HCT116 (cell line): ENCODE measurements at regions not wholly inside any gene's neighbourhood (a gene's known extent, or its start where the extent isn't known, plus 50 kb on each side); places are given as distances from the start of the nearest gene placed in this dataset.

Experiments used
- ATAC-seq: fragments of 200-7000 bp; cut with Tn5 transposase; 2 replicates; pipeline ENCODE4 v1.9.1; 2020; ENCODE audit warnings: mild to moderate bottlenecking, moderate library complexity
- BruUV-seq: library from RNA; stranded (reverse); fragments of 400-500 nt; replicated peaks from 2 replicates; lab custom pipeline; 2021; lab: Mats Ljungman, UMichigan
- CTCF ChIA-PET: fragments of 300-600 bp; sonication (Branson Sonifier 250); formaldehyde crosslinking; loops from one replicate; lab custom pipeline; 2021; ENCODE audit warnings: antibody characterized with exemption; lab: Charles Lee
- POLR2A ChIA-PET: fragments of 300-600, 350-600 bp; sonication (Branson Sonifier 250); formaldehyde crosslinking; loops from one replicate; lab custom pipeline; 2021; ENCODE audit warnings: antibody characterized with exemption; lab: Charles Lee
- RAD21 ChIA-PET, 2 experiments: fragments of 300-600 bp; sonication (Branson Sonifier 250); formaldehyde crosslinking; loops; one replicate each; lab custom pipeline; 2023; ENCODE audit warnings: low total read pairs in 2 of 2; ENCODE audit not compliant: uncharacterized antibody in 2 of 2, unreplicated experiment in 2 of 2, low non-redundant PET in 1 of 2; lab: Charles Lee
- DNase-seq: peaks from one replicate; pipeline ENCODE4 v3.0.0-alpha.2; 2010; ENCODE audit warnings: low read depth, low spot score
- H2AFZ ChIP-seq: fragments of 200-600 bp; shearing (Covaris generic), sonication (generic); 2 replicates; pipeline ENCODE4 v1.6.1; 2017; ENCODE audit warnings: low read depth, mixed run types, mixed read lengths, antibody characterized with exemption, low read length; ENCODE audit not compliant: poor library complexity, severe bottlenecking
- H3K27ac ChIP-seq: 2 replicates; pipeline ENCODE4 v1.5.1; 2012; ENCODE audit warnings: low read depth, low read length
- H3K27me3 ChIP-seq: fragments of 200-600 bp; sonication (generic); 2 replicates; pipeline ENCODE4 v1.6.1; 2016; ENCODE audit warnings: mixed run types, low read length, mixed read lengths; ENCODE audit not compliant: insufficient read depth
- H3K36me3 ChIP-seq, 2 experiments: fragments of 200-500 bp in 1 of 2; fragments of 200-600 bp in 1 of 2; sonication (Bioruptor generic) in 1 of 2; sonication (generic) in 1 of 2; 2 replicates each; pipeline versions ENCODE4 v1.5.1 to v1.6.1; 2014 to 2016; ENCODE audit warnings: low read length in 2 of 2, inconsistent platforms in 1 of 2, mixed read lengths in 1 of 2, mixed run types in 1 of 2; ENCODE audit not compliant: insufficient read depth in 2 of 2, control insufficient read depth in 1 of 2
- H3K4me1 ChIP-seq, 2 experiments: fragments of 200-600 bp in 1 of 2; sonication (generic) in 1 of 2; 2 replicates each; pipeline versions ENCODE4 v1.5.1 to v1.6.1; 2012 to 2017; ENCODE audit warnings: low read length in 2 of 2, inconsistent platforms in 1 of 2, mild to moderate bottlenecking in 1 of 2, mixed read lengths in 1 of 2, mixed run types in 1 of 2, moderate library complexity in 1 of 2; ENCODE audit not compliant: insufficient read depth in 2 of 2, control insufficient read depth in 1 of 2
- H3K4me2 ChIP-seq: fragments of 200-600 bp; sonication (generic); 2 replicates; pipeline ENCODE4 v1.6.1; 2017; ENCODE audit warnings: mixed run types, low read length, mixed read lengths
- H3K4me3 ChIP-seq, 2 experiments: fragments of 200-600 bp in 1 of 2; sonication (generic) in 1 of 2; replicated peaks in 1 of 2; 2 replicates each; pipeline ENCODE4 v1.5.1; 2011 to 2016; ENCODE audit warnings: low read length in 2 of 2, control low read depth in 1 of 2, low read depth in 1 of 2, mild to moderate bottlenecking in 1 of 2, mixed read lengths in 1 of 2, mixed run types in 1 of 2
- H3K79me2 ChIP-seq: fragments of 200-600 bp; sonication (generic); 2 replicates; pipeline ENCODE4 v1.6.1; 2017; ENCODE audit warnings: mild to moderate bottlenecking, mixed run types, low read length, moderate library complexity, mixed read lengths; ENCODE audit not compliant: insufficient read depth
- H3K9ac ChIP-seq: fragments of 200-600 bp; sonication (generic); 2 replicates; pipeline ENCODE4 v1.6.1; 2016; ENCODE audit warnings: low read length, mixed read lengths
- H3K9me2 ChIP-seq: fragments of 200-600 bp; sonication (generic), shearing (Covaris generic); 2 replicates; pipeline ENCODE4 v1.6.1; 2017; ENCODE audit warnings: mixed run types, mild to moderate bottlenecking, moderate library complexity; ENCODE audit not compliant: insufficient read depth
- H3K9me3 ChIP-seq, 2 experiments: fragments of 200-500 bp in 1 of 2; fragments of 200-600 bp in 1 of 2; sonication (Bioruptor generic) in 1 of 2; sonication (generic) in 1 of 2; 2 replicates each; pipeline ENCODE4 v1.6.1; 2014 to 2017; ENCODE audit warnings: low read length in 2 of 2, mixed read lengths in 2 of 2, inconsistent platforms in 1 of 2, low read depth in 1 of 2, mild to moderate bottlenecking in 1 of 2, mixed run types in 1 of 2, moderate library complexity in 1 of 2; ENCODE audit not compliant: control insufficient read depth in 1 of 2, insufficient read depth in 1 of 2
- H4K20me1 ChIP-seq: fragments of 200-600 bp; sonication (generic), shearing (Covaris generic); 2 replicates; pipeline ENCODE4 v1.6.1; 2017; ENCODE audit warnings: mixed run types, mild to moderate bottlenecking, moderate library complexity; ENCODE audit not compliant: insufficient read depth
- ATF3 ChIP-seq: IDR thresholded peaks from 2 replicates; pipeline ENCODE4 v1.6.1; 2012
- CBX3 ChIP-seq: IDR thresholded peaks from 2 replicates; pipeline ENCODE4 v1.6.1; 2012; ENCODE audit warnings: low read depth
- CEBPB ChIP-seq: IDR thresholded peaks from 2 replicates; pipeline ENCODE4 v1.6.1; 2012; ENCODE audit warnings: low read depth
- EGR1 ChIP-seq: IDR thresholded peaks from 2 replicates; pipeline ENCODE4 v1.6.1; 2012; ENCODE audit warnings: low read depth
- EZH2phosphoT487 ChIP-seq: fragments of 200-600 bp; IDR thresholded peaks from 2 replicates; pipeline ENCODE4 v1.6.1; 2018; ENCODE audit warnings: antibody characterized with exemption, borderline replicate concordance
- FOSL1 ChIP-seq: IDR thresholded peaks from 2 replicates; pipeline ENCODE4 v1.6.1; 2012; ENCODE audit warnings: low read depth
- JUND ChIP-seq: IDR thresholded peaks from 2 replicates; pipeline ENCODE4 v1.6.1; 2012
- POLR2A ChIP-seq: IDR thresholded peaks from 2 replicates; pipeline ENCODE4 v1.7.0; 2011; ENCODE audit warnings: borderline replicate concordance; ENCODE audit not compliant: insufficient read depth, insufficient read length; ENCODE audit errors: extremely low read depth
- RAD21 ChIP-seq: IDR thresholded peaks from 2 replicates; pipeline ENCODE4 v1.6.1; 2012; ENCODE audit warnings: low read depth, mild to moderate bottlenecking
- REST ChIP-seq: IDR thresholded peaks from 2 replicates; pipeline ENCODE4 v1.6.1; 2012; ENCODE audit warnings: low read depth
- SIN3A ChIP-seq: IDR thresholded peaks from 2 replicates; pipeline ENCODE4 v1.6.1; 2012; ENCODE audit warnings: low read depth
- SP1 ChIP-seq: IDR thresholded peaks from 2 replicates; pipeline ENCODE4 v1.6.1; 2012; ENCODE audit warnings: low read depth
- TCF7L2 ChIP-seq: IDR thresholded peaks from 2 replicates; pipeline ENCODE4 v1.7.0; 2011; ENCODE audit warnings: borderline replicate concordance, inconsistent platforms; ENCODE audit not compliant: insufficient read depth, insufficient read length; ENCODE audit errors: extremely low read depth
- YY1 ChIP-seq: IDR thresholded peaks from 2 replicates; pipeline ENCODE4 v1.6.1; 2011; ENCODE audit warnings: low read length, low read depth, moderate library complexity, mild to moderate bottlenecking; ENCODE audit not compliant: insufficient replicate concordance; ENCODE audit errors: extremely low read depth
- ZFX ChIP-seq: fragments of 450-650 bp; IDR thresholded peaks from 2 replicates; pipeline ENCODE4 v1.6.1; 2017
- ZNF274 ChIP-seq: fragments of 200-500 bp; sonication (Bioruptor generic); IDR thresholded peaks from 2 replicates; pipeline ENCODE4 v1.6.1; 2014; ENCODE audit warnings: mild to moderate bottlenecking, low read depth, low read length, inconsistent platforms
- intact Hi-C: fragments of 100-400 bp; cut with micrococcal nuclease; formaldehyde crosslinking; loops from 2 replicates; pipeline ENCODE4 v1.10.0; 2022
- TF ChIP-seq, protein P1 (sequence below): IDR thresholded peaks from 2 replicates; pipeline ENCODE4 v1.6.1; 2012

DNA sequence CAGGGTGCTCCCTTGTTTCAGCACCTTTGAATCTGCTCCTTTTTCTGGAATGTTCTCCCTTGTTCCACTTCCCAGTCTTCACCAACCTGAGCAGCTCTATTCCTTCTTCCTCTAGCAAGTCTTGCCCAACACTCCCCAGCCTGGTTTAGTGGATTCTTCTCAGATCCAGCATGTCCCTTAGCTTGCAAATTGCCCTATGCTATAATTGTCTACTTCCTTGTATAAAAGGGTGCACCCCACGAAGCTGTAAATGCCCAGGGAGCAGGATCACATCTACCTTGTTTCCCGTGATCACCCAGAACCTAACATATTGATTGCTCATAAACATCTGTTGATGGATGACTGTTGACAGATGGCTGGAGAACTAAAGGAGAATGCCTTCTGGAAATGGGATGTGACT is 93.2 kb upstream of the C1QTNF9B start:
- RAD21 ChIA-PET: no interaction called here
- intact Hi-C loops: no loop called here
- DNase-seq: no peak
- no peak overlapping the region for H3K9ac ChIP-seq
- H3K9me3 ChIP-seq: no peaks in the 10 kb centered on the region
- H3K27ac ChIP-seq: no peak overlapping the region
- POLR2A ChIA-PET: no interaction called here
- no peak overlapping the region for H3K4me2 ChIP-seq
- no peak overlapping the region for H2AFZ ChIP-seq
- H3K27me3 ChIP-seq: peaks cover 8% of the 10 kb centered on the region; the same call in 1 of the 2 replicates
- BruUV-seq: no TSS peak
- H3K9me2 ChIP-seq: no peaks in the 10 kb centered on the region
- H4K20me1 ChIP-seq: no peaks in the 10 kb centered on the region
- H3K79me2 ChIP-seq: no peaks in the 10 kb centered on the region
- no peak for TF ChIP-seq JUND
- TF ChIP-seq YY1: no peak
- TF ChIP-seq FOSL1: no peak
- no peak for TF ChIP-seq POLR2A
- TF ChIP-seq ZNF274: no peak
- no peak for TF ChIP-seq EGR1
- TF ChIP-seq ZFX: no peak
- TF ChIP-seq SP1: no peak
- no peak for TF ChIP-seq CEBPB
- TF ChIP-seq, all 23 proteins: peak for 0
- CTCF ChIA-PET: no interaction called here
- H3K36me3 ChIP-seq: no peaks in the 10 kb centered on the region
- no peak overlapping the region for H3K4me3 ChIP-seq
- no peaks in the 10 kb centered on the region for H3K4me1 ChIP-seq
- ATAC-seq: no peak

- POLR2A ChIA-PET: no interaction called here
- Histone ChIP-seq H3K27me3 (peaks cover 8% of the 10 kb centered on the region; the same call in 1 of the 2 replicates), H4K20me1 (no peaks in the 10 kb centered on the region), H3K9ac (no peak overlapping the region), H3K36me3 (no peaks in the 10 kb centered on the region), H3K27ac (no peak overlapping the region), H3K4me2 (no peak overlapping the region), H2AFZ (no peak overlapping the region), H3K9me3 (no peaks in the 10 kb centered on the region), H3K79me2 (no peaks in the 10 kb centered on the region), H3K4me1 (no peaks in the 10 kb centered on the region), H3K9me2 (no peaks in the 10 kb centered on the region), H3K4me3 (no peak overlapping the region)
- BruUV-seq: no TSS peak
- no peak for ATAC-seq
- intact Hi-C loops: no loop called here
- RAD21 ChIA-PET: no interaction called here
- CTCF ChIA-PET: no interaction called here
- no peak for DNase-seq
- TF ChIP-seq EZH2phosphoT487 (no peak), ATF3 (no peak), CEBPB (no peak), TCF7L2 (no peak), REST (no peak), JUND (no peak), CBX3 (no peak), SIN3A (no peak), FOSL1 (no peak), RAD21 (no peak), YY1 (no peak), POLR2A (no peak)
- TF ChIP-seq, protein P1, sequence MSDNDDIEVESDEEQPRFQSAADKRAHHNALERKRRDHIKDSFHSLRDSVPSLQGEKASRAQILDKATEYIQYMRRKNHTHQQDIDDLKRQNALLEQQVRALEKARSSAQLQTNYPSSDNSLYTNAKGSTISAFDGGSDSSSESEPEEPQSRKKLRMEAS: no peak
Observed at GRCh38 chr13:23991119-23991518, 93.8 kb upstream of the C1QTNF9B start.
